ENCODE measurements at regions not wholly inside any gene's neighbourhood (a gene's known extent, or its start where the extent isn't known, plus 50 kb on each side); places are given as distances from the start of the nearest gene placed in this dataset.

DNA sequence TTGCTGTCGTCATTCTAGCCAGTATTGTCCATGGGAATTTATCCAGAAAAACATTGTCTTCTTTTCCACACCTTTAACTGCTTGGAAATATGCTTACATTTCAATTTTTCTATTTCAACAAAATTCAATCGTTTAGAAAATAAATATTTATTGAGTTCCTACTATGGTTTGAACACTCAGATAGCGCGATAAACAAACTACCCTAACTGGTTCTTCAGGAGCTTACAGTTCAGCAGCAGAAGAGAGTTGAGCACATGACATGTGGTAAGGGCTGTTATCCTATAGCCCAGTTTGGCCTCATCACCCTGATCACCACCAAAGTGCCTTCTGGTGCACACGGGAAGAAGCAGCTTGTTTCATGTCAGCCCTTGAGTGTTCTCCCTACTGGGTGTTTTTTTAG lies 375.2 kb upstream of the SMIM21 start:
- no peak overlapping the region for H3K4me3 Mint-ChIP-seq (ENCODE audit: unreplicated experiment)
- no peaks in the 10 kb centered on the region for H3K27me3 Mint-ChIP-seq (ENCODE audit: unreplicated experiment)
- H3K4me1 Mint-ChIP-seq (ENCODE audit: unreplicated experiment), result no peaks in the 10 kb centered on the region
- TF ChIP-seq, protein P1, sequence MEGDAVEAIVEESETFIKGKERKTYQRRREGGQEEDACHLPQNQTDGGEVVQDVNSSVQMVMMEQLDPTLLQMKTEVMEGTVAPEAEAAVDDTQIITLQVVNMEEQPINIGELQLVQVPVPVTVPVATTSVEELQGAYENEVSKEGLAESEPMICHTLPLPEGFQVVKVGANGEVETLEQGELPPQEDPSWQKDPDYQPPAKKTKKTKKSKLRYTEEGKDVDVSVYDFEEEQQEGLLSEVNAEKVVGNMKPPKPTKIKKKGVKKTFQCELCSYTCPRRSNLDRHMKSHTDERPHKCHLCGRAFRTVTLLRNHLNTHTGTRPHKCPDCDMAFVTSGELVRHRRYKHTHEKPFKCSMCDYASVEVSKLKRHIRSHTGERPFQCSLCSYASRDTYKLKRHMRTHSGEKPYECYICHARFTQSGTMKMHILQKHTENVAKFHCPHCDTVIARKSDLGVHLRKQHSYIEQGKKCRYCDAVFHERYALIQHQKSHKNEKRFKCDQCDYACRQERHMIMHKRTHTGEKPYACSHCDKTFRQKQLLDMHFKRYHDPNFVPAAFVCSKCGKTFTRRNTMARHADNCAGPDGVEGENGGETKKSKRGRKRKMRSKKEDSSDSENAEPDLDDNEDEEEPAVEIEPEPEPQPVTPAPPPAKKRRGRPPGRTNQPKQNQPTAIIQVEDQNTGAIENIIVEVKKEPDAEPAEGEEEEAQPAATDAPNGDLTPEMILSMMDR (IDR thresholded peaks at IDR 0.05; ENCODE audit: unreplicated experiment), result no peak
- H3K9me3 Mint-ChIP-seq (ENCODE audit: unreplicated experiment), result no peaks in the 10 kb centered on the region
- H3K27ac Mint-ChIP-seq (ENCODE audit: unreplicated experiment), result no peak overlapping the region
- H3K36me3 Mint-ChIP-seq (ENCODE audit: low read depth, unreplicated experiment), result no peaks in the 10 kb centered on the region
- no peak for DNase-seq (ENCODE audit: low spot score)

DNA sequence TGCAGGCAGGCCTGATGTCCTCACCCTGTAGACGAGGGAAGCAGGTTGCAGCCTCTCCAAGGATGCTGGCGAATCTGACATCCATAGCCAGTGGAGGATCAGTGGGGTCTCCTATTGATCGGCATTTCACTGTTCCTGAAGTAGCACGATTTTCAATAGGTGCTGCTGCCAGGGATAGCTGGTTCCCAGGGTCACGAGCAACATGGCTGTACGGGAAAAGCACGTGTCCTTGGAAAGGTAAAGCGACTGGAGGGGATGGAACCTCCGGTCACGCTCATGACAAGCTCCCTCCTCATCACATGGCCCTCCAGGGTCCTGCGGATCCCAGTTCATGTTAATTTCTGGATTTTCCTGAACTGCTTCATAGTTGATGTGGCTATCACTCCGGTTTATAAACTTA lies 373.7 kb upstream of the SMIM21 start:
- H3K9me3 Mint-ChIP-seq (ENCODE audit: unreplicated experiment), result no peaks in the 10 kb centered on the region
- no peak overlapping the region for H3K4me3 Mint-ChIP-seq (ENCODE audit: unreplicated experiment)
- TF ChIP-seq, protein P1 (IDR thresholded peaks at IDR 0.05; ENCODE audit: unreplicated experiment), result no peak
- H3K4me1 Mint-ChIP-seq (ENCODE audit: unreplicated experiment), result no peaks in the 10 kb centered on the region
- H3K27me3 Mint-ChIP-seq (ENCODE audit: unreplicated experiment), result no peaks in the 10 kb centered on the region
- no peak for DNase-seq (ENCODE audit: low spot score)
- H3K36me3 Mint-ChIP-seq (ENCODE audit: low read depth, unreplicated experiment), result no peaks in the 10 kb centered on the region
- H3K27ac Mint-ChIP-seq (ENCODE audit: unreplicated experiment), result no peak overlapping the region

DNA sequence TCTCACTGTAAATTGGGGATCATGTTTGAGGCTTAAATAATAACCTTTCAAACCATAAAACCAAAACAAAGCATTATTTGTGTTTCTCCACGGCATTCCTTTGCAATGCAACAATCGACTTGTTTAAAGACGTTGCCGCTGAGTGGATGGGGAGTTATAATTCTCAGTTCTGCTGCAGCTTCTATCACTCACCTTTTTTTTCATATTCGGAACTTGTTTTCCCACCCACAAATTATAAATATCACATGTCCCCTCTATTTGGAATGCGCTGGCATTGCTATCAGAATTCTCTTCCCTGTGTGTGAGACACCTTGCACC lies 372.8 kb upstream of the SMIM21 start:
- no peaks in the 10 kb centered on the region for H3K9me3 Mint-ChIP-seq (ENCODE audit: unreplicated experiment)
- no peaks in the 10 kb centered on the region for H3K4me1 Mint-ChIP-seq (ENCODE audit: unreplicated experiment)
- H3K36me3 Mint-ChIP-seq (ENCODE audit: low read depth, unreplicated experiment), result no peaks in the 10 kb centered on the region
- TF ChIP-seq, protein P1 (IDR thresholded peaks at IDR 0.05; ENCODE audit: unreplicated experiment), result no peak
- no peak overlapping the region for H3K4me3 Mint-ChIP-seq (ENCODE audit: unreplicated experiment)
- H3K27ac Mint-ChIP-seq (ENCODE audit: unreplicated experiment), result no peak overlapping the region
- H3K27me3 Mint-ChIP-seq (ENCODE audit: unreplicated experiment), result no peaks in the 10 kb centered on the region
- DNase-seq (ENCODE audit: low spot score), result no peak

DNA sequence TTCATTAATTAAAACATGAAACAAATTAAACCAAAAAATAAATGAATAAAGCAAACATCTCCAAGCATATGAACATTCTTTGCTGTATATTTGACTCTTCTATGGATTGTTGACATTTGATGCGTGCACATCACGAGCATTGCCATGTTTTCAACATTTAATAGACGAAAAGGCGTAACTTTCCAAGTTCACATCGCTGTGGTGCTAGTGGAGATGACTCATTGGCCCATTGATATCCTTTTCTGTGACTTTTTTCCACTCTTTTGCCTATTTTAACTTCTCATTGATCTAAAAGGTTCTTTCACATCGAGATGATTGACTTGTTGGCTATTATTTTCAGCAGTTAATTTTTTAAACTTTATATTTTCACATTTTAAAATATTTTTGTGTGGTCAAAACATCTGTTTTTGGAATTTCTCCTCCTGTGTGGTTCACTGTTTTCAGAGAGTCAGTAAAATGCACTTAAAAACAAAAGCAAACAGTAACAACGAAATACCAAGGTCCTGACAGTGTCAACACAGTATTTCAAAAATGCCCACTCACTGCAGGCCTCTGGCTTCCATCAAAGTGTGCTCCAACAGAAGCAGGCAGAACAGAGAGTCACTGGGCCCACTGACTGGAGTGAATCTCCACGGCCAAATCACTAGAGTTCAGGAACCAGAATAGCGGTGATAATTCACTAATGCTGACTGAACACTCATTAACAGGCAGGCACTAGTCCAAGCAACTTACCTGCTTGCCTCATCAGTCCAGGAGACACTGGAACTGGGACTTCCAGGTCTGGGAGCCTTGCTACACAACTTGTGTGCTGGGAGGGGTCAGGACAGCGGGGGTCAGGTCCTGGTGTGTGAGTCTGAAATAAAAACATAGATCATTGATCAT lies 372.2 kb upstream of the SMIM21 start:
- DNase-seq (ENCODE audit: low spot score), result no peak
- H3K36me3 Mint-ChIP-seq (ENCODE audit: low read depth, unreplicated experiment), result no peaks in the 10 kb centered on the region
- no peaks in the 10 kb centered on the region for H3K27me3 Mint-ChIP-seq (ENCODE audit: unreplicated experiment)
- H3K27ac Mint-ChIP-seq (ENCODE audit: unreplicated experiment), result no peak overlapping the region
- no peak overlapping the region for H3K4me3 Mint-ChIP-seq (ENCODE audit: unreplicated experiment)
- TF ChIP-seq, protein P1 (IDR thresholded peaks at IDR 0.05; ENCODE audit: unreplicated experiment), result no peak
- H3K4me1 Mint-ChIP-seq (ENCODE audit: unreplicated experiment), result no peaks in the 10 kb centered on the region
- H3K9me3 Mint-ChIP-seq (ENCODE audit: unreplicated experiment), result no peaks in the 10 kb centered on the region

DNA sequence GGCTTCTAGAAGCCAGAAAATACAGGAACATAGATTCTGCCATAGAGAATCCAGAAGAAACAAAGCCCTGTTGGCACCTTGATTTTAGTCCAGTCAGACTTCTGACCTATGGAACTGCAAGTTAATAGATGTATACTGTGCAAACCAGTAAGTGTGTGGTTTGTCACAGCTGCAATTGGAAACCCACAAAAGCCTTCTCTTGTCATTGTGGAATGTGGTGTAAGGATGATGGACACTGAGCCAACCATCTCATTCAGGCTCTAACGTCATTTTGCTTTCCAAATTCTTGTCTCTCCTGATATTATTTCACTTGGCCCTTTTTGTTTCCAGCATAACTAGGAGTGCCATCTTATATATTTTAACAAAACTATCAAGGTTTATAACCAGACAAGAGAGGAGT lies 369.5 kb upstream of the SMIM21 start:
- Mint-ChIP-seq H3K36me3 (ENCODE audit: low read depth, unreplicated experiment) (no peaks in the 10 kb centered on the region), H3K9me3 (ENCODE audit: unreplicated experiment) (no peaks in the 10 kb centered on the region), H3K27me3 (ENCODE audit: unreplicated experiment) (peaks cover 1% of the 10 kb centered on the region), H3K4me3 (ENCODE audit: unreplicated experiment) (no peak overlapping the region), H3K4me1 (ENCODE audit: unreplicated experiment) (no peaks in the 10 kb centered on the region), H3K27ac (ENCODE audit: unreplicated experiment) (no peak overlapping the region)
- no peak for DNase-seq (ENCODE audit: low spot score)
- TF ChIP-seq, protein P1 (IDR thresholded peaks at IDR 0.05; ENCODE audit: unreplicated experiment), result no peak

Data from endothelial cell (in vitro differentiated cells).